ENCODE measurements at regions not wholly inside any gene's neighbourhood (a gene's known extent, or its start where the extent isn't known, plus 50 kb on each side); places are given as distances from the start of the nearest gene placed in this dataset.

DNA sequence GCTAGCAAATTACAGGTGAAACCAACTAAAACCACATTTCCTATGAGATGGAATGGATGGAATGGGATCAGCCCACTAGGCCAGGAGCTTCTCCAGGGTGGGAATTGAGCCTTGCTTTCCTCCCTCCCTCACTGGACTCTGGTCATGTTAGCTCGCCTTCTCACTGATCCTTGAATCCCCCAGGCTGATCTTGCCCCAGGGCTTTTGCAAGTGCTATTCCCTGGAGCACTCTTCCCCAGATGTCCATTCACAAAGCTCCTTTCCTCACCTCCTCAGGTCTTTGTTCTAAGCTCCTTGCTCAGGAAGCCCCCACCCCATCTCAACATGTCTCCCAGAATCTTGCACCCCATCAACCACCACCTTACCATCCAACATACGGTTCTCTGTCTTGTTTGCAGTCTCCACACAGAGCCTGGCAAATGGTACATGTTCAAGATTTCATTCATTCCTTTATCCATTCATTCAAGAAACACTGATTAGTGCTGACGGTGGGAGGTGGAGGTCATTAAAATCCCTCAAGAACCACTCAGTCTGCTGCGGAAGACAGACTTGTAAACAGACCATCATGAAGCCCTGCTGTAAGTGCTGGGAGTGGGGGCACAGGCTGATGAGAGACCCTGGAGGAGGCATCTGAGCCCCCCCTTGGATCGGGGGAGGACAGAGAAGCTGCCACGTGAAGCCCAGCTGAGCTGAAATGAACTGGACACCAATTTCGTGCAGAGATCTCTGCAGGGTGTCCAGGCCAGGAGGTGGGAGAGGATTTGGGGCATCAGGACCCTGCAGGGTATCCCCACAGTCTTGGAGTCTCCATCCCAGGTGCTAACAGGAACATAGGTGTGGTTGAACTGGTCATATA, 141.7 kb downstream of the BARX1 start:
- Histone ChIP-seq H3K4me3 (ENCODE audit: low read depth in 1 of 2, low read length in 2 of 2) (no peak overlapping the region), H3K36me3 (ENCODE audit: insufficient read depth, low read length) (no peaks in the 10 kb centered on the region), H3K9ac (ENCODE audit: low read depth, low read length) (no peak overlapping the region), H3K27ac (ENCODE audit: low read length) (no peak overlapping the region), H2AFZ (ENCODE audit: low read depth, low read length) (no peak overlapping the region), H3K4me1 (ENCODE audit: insufficient read depth, low read length) (no peaks in the 10 kb centered on the region), H4K20me1 (ENCODE audit: insufficient read depth, low read length) (no peaks in the 10 kb centered on the region; the same call in 1 of the 2 replicates), H3K9me3 (ENCODE audit: insufficient read depth, low read length, severe bottlenecking) (no peaks in the 10 kb centered on the region), H3K4me2 (ENCODE audit: insufficient read depth, low read length) (no peak overlapping the region), H3K79me2 (ENCODE audit: insufficient read depth, low read length) (no peaks in the 10 kb centered on the region), H3K27me3 (ENCODE audit: insufficient read depth, low read length, poor library complexity) (peaks cover 4% of the 10 kb centered on the region)
- DNase-seq, result no peak
- no peak for ATAC-seq (ENCODE audit: insufficient read depth, low read depth)
- TF ChIP-seq, protein P1, sequence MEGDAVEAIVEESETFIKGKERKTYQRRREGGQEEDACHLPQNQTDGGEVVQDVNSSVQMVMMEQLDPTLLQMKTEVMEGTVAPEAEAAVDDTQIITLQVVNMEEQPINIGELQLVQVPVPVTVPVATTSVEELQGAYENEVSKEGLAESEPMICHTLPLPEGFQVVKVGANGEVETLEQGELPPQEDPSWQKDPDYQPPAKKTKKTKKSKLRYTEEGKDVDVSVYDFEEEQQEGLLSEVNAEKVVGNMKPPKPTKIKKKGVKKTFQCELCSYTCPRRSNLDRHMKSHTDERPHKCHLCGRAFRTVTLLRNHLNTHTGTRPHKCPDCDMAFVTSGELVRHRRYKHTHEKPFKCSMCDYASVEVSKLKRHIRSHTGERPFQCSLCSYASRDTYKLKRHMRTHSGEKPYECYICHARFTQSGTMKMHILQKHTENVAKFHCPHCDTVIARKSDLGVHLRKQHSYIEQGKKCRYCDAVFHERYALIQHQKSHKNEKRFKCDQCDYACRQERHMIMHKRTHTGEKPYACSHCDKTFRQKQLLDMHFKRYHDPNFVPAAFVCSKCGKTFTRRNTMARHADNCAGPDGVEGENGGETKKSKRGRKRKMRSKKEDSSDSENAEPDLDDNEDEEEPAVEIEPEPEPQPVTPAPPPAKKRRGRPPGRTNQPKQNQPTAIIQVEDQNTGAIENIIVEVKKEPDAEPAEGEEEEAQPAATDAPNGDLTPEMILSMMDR (IDR thresholded peaks at IDR 0.05; ENCODE audit: borderline replicate concordance, extremely low read depth, low read length, poor library complexity, severe bottlenecking), result no peak
- no peak for TF ChIP-seq EZH2 (IDR thresholded peaks at IDR 0.05; ENCODE audit: borderline replicate concordance, low read depth, low read length, severe bottlenecking)

DNA sequence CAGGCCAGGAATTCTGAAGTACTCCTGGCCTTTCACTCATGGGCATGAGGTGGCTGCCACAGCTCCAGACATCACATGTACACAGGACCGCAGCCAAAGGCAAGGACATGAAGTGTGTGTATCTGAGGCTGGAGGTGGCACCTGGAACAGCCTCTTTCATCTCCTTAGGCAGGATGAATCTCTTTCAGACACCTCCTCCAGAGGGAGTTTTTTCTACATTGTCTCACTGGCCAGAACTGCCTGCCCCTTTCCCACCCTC, 142.8 kb downstream of the BARX1 start:
- H3K4me3 ChIP-seq (ENCODE audit: low read depth in 1 of 2, low read length in 2 of 2), result no peak overlapping the region
- no peaks in the 10 kb centered on the region for H3K36me3 ChIP-seq (ENCODE audit: insufficient read depth, low read length)
- ATAC-seq (ENCODE audit: insufficient read depth, low read depth) (no peak), DNase-seq (no peak)
- no peak overlapping the region for H3K4me2 ChIP-seq (ENCODE audit: insufficient read depth, low read length)
- no peak overlapping the region for H3K9ac ChIP-seq (ENCODE audit: low read depth, low read length)
- no peaks in the 10 kb centered on the region for H3K9me3 ChIP-seq (ENCODE audit: insufficient read depth, low read length, severe bottlenecking)
- TF ChIP-seq EZH2 (IDR thresholded peaks at IDR 0.05; ENCODE audit: borderline replicate concordance, low read depth, low read length, severe bottlenecking), result no peak
- TF ChIP-seq, protein P1 (IDR thresholded peaks at IDR 0.05; ENCODE audit: borderline replicate concordance, extremely low read depth, low read length, poor library complexity, severe bottlenecking), result no peak
- peaks cover 4% of the 10 kb centered on the region for H3K27me3 ChIP-seq (ENCODE audit: insufficient read depth, low read length, poor library complexity)
- H2AFZ ChIP-seq (ENCODE audit: low read depth, low read length), result no peak overlapping the region
- no peaks in the 10 kb centered on the region for H3K4me1 ChIP-seq (ENCODE audit: insufficient read depth, low read length)
- no peaks in the 10 kb centered on the region; the same call in 1 of the 2 replicates for H4K20me1 ChIP-seq (ENCODE audit: insufficient read depth, low read length)
- H3K27ac ChIP-seq (ENCODE audit: low read length), result no peak overlapping the region
- H3K79me2 ChIP-seq (ENCODE audit: insufficient read depth, low read length), result no peaks in the 10 kb centered on the region

DNA sequence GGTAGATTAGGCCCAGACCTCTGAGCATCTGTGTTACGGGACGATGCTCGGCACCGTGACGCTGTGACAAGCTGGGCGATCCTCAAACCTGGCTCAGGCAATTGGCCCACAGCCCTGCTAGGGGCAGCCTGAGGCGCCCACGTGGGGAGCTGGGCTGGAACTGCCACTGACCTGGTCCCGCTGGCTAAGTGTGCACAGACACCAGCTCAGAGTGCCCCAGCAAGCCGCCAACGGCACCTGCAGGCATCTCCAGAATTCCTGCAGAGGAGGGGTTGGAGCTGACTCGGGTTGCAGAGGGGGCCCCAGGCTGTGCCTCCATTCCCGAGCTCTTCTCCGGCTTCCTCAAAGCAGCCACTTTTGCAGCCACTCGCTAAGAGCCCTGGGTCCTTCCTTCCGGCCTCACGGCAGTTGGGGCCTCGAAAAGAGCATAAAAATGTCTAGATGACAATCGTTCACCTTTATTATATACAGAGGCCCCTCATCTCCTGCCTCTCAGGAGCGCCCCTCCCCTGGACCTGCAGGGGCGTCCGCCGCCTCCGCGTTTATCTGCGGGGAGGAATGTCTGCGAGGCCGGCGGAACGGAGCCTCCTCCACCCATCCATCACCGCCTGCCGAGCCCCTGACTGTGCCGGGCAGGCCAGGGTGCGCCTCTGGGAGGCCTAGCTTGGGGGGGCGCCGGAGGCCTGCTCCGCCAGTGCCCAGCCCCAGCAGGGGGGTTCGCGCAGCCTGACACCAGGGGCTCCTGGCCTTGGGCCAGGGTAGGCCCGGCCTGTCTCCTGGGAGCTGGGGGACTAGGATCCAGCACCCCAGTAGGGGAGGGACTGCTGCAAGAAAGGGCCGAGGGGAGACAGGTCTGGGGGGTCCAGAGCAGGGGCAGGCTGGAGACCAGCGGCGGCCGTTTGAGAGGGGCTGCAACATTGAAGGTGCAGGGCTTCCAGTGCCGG, 144.9 kb downstream of the BARX1 start:
- TF ChIP-seq EZH2 (IDR thresholded peaks at IDR 0.05; ENCODE audit: borderline replicate concordance, low read depth, low read length, severe bottlenecking), result no peak
- TF ChIP-seq, protein P1 (IDR thresholded peaks at IDR 0.05; ENCODE audit: borderline replicate concordance, extremely low read depth, low read length, poor library complexity, severe bottlenecking), result no peak
- no peak overlapping the region for H3K4me3 ChIP-seq (ENCODE audit: low read depth in 1 of 2, low read length in 2 of 2)
- no peaks in the 10 kb centered on the region for H3K36me3 ChIP-seq (ENCODE audit: insufficient read depth, low read length)
- no peak overlapping the region for H3K9ac ChIP-seq (ENCODE audit: low read depth, low read length)
- H3K27me3 ChIP-seq (ENCODE audit: insufficient read depth, low read length, poor library complexity), result peaks cover 4% of the 10 kb centered on the region
- H3K4me2 ChIP-seq (ENCODE audit: insufficient read depth, low read length), result no peak overlapping the region
- DNase-seq (no peak), ATAC-seq (ENCODE audit: insufficient read depth, low read depth) (no peak)
- no peaks in the 10 kb centered on the region; the same call in 1 of the 2 replicates for H4K20me1 ChIP-seq (ENCODE audit: insufficient read depth, low read length)
- no peak overlapping the region for H3K27ac ChIP-seq (ENCODE audit: low read length)
- H3K9me3 ChIP-seq (ENCODE audit: insufficient read depth, low read length, severe bottlenecking), result no peaks in the 10 kb centered on the region
- H3K79me2 ChIP-seq (ENCODE audit: insufficient read depth, low read length), result no peaks in the 10 kb centered on the region
- H3K4me1 ChIP-seq (ENCODE audit: insufficient read depth, low read length), result no peaks in the 10 kb centered on the region
- no peak overlapping the region for H2AFZ ChIP-seq (ENCODE audit: low read depth, low read length)

Measured in DND-41 (cell line).